Stimulated activated CD4-positive, alpha-beta T cell treated with anti-CD3 and anti-CD28 coated beads, Interleukin-4, amount 100 ng/mL, for 1 hour (primary cell): ENCODE measurements at regions not wholly inside any gene's neighbourhood (a gene's known extent, or its start where the extent isn't known, plus 50 kb on each side); places are given as distances from the start of the nearest gene placed in this dataset.

ENCODE experiments used
- DNase-seq: peaks from one replicate; pipeline ENCODE4 v3.0.0-alpha.2; 2020

DNA sequence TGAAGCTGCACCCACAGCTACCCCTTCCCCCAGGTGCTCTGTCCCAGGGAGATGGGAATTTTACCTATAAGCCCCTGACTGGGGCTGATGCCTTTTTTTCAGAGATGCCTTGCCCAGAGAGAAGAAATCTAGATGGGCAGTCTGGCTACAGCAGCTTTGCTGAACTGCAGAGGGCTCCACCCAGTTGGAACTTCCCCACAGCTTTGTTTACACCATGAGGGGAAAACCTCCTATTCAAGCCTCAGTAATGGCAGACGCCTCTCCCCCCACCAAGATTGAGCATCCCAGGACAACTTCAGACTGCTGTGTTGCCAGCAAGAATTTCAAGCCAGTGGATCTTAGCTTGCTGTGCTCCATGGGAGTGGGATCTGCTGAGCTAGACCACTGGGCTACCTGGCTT lies 122.6 kb upstream of the MOCS1 start:
- DNase-seq: no peak

DNA sequence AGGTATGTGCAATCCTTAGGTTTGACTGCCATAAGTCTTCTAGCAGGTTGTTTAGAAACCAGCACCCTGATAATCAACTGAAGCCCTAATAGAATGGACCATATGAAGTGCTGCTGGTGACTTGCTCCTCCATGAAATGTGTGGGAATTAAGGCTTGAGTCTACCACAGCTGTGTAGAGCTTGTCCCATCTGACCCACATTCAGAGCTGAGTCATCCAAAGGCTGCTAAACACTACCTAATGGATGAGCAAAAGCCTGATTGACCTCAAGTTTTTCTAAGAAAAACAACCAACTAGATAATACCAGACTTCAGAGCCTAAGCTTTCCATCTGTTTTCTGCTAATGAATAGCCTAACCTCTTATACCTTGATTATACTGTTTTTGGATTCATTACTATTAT lies 120.3 kb upstream of the MOCS1 start:
- no peak for DNase-seq

DNA sequence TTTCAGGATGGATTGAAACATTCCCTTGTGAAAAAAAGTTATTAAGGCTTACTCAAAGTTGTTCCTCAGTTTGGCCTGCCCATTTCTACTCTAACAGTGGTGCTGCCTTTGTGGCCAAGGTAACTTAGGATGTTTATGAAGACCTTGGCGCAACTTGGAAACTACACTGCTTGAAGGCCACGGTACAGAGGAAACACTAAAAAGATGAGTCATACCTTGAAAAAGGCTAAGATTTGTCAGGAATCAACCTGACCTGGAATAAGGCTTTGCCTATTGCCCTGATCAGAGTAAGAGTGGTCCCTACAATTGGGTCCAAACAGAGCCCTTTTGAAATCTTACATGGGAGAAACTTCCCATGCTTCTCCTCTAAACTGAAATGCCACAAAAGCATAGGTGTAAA lies 119.9 kb upstream of the MOCS1 start:
- DNase-seq: no peak

DNA sequence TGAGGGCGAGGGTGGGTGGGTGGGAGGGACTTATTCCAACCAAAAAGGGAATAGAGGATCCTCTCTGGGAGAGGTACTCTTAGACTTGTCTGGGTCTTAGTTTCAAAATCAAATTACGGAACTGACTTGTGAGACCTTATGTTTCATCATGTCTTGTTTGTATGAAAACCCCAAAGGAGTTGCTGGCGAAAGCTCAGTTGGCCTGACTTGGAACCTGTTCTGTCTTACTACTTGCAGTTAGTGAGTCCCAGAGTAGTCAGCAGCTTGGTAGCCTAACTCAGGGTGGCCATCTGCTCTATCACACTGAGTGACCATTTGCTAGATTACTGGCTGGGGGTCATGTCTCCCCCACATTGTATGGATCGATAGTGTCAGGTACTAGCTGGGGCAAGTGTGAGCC lies 114.9 kb upstream of the MOCS1 start:
- DNase-seq: no peak

DNA sequence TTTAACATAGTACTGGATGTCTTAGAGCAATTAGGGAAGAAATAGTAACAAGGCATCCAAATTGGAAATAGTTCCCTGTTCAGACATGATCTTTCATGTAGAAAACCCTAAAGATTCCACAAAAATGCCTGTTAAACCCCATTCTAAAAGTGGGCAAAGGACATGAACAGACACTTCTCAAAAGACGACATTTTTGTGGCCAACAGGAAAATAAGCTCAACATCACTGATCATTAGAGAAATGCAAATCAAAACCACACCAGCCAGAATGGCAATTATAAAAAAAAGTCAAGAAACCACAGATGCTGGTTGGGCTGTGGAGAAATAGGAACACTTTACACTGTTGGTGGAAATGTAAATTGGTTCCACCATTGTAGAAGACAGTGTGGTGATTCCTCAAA lies 109.9 kb upstream of the MOCS1 start:
- no peak for DNase-seq

DNA sequence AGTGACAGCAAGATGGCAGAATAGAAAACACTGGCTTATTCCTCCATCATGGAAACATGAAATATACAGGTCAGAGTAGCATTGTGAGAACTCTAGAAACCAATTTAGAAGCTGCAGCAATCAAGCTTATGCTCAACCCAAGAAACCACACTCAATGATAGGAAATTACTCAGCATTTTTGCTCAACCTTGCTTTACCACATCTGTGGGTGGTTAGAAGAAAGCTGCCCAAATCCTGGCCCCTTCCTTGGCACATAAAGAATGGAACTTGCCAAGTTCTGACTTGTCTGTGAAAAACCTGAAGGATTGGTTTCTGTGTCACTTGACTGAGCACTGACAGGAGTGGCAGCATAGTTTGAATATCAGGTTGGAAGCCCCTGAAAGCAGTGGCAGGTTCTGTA lies 108.0 kb upstream of the MOCS1 start:
- no peak for DNase-seq

DNA sequence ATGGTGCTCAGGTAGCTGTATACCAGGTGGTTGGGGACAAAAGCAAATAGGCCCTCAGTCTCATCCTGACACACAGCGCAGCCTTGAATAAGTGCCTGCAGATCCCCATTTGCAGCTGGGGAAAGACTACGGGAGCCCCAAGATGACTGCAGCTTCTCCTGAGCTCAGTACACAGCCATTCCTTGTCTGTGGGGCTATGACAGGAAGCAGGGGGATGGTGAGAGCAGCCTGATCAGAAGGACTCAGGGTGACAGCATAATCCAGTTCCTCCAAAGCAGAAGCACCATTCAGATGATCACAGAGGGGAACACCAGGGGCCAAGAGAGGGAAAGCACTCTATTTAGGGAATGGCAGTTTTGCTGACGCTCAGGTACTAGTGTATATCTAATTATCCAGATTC lies 104.8 kb upstream of the MOCS1 start:
- DNase-seq: no peak

DNA sequence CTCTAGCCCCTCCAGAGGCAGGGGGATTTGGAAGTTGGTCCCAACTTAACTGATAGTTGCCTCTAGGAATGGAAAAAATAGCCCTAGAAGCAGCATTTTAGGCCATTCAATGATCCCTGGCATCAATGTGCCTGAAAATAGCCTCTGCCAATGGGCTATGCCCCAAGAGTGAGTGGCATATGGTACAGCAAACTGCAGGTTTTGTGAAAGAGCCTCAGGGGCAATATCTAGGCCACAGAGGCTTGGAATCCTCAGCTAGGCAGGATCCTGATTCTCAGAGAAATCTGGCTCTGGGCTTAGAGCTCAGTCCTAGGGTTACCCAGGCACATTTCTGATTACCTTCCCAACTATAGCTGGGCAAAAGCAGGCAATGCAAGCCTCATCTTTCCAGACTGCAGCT lies 104.4 kb upstream of the MOCS1 start:
- no peak for DNase-seq

DNA sequence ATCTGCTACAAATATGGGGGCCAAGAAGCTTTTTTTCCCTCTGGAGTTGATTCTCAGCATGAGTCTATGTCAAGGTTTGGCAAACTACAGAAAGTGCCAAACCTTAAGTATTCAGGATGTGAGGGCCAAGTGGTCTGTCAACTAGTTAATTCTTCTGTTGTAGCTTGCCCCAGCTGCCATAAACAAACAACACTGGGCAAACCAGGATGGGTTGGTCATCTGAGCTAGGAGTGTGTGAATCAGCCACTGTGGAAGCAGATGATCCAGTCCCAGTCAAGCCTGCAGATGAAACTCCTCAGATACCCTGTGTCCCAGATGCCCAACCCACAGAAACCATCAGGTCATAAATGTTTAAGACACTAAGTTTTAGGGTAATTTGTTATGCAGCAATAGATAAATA lies 103.0 kb upstream of the MOCS1 start:
- DNase-seq: no peak

DNA sequence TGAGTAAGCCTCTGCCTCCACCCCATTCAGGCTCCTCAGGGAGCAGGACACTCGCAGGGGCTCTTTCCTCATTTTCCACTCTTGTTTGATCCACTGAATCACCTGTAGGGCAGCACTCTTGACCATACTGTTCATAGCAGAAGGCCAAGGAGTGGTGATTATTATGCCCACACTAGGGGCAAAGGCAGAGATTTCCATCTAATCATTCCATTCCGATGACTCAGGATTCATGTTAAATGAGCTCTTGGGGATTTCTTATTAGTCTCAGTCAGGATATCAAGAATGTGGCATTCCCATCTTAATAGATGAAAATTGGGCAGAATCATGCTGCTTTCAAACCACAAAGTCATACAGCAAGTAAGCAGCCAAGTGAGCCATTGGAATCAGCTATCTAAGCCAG lies 101.9 kb upstream of the MOCS1 start:
- DNase-seq: no peak

DNA sequence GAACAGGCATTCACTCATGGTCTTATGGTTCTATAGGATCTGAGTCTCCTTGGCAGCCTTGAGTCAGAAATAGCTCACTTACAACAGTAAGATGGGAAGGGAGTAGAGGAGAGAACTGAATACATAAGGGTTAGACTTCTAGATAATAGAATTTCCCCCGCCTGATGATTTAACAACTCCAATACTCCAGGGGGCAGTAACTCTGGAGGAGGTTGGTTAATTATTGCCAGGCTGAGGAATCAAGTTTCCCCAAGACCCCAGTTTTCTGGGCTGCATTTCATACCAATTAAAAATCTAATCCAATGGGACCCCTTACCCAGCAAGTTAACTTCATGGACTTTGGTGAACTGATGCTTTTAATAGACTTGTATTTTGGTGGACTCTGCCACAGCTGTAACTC lies 94.2 kb upstream of the MOCS1 start:
- no peak for DNase-seq

DNA sequence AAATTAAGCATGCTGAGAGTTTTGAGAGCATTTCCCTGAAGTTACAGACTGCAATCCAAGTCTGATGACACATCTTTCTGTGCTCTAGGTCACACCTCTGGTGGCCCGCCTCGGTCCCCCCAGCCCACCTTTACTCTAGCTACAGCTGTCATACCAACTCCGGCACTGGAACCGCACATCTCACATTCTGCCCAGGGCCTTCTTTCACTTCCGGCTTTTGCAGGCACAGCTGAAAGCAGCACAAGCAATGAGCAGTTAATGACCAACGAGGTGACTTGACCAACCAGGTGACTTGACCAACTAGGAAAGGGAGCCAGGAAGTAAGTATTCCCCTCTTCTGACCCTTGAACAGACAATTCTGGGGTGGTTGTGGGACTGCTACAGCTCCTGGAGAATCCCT lies 88.6 kb upstream of the MOCS1 start:
- DNase-seq: no peak

DNA sequence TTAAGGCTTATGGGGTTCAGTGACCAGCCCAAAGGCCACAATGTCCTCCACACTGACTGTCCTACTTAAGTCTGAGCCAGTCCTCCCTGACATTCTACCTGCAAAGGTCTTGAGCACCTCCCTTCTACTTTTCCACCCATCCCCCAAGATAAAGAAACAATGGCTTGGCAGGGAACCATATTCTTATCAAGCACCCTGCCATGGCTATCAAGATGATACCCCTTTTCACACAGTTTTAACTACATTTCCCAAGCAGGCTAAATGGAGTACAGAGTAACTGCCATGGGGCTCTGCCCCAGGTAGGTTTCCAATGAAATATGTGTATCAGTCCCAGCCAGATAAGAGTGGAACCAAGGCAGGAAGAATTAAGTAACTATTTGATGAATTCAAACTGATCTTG lies 85.9 kb upstream of the MOCS1 start:
- DNase-seq: no peak

DNA sequence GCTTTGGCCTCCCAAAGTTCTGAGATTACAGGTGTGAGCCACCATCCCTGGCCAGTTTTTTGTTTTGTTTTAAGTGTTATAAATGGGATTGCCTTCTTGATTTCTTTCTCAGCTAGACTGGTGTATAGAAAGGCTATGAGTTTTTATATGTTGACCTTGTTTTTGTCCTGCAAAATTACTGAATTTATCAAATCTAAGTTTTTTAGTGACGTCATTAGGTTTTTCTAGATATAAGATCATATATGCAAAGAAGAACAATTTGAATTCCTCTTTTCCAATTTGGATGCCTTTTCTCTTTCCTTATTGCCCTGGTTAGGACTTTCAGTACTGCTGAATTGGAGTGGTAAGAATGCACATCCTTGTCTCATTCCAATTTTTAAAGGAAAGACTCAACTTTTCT lies 81.3 kb upstream of the MOCS1 start:
- no peak for DNase-seq

DNA sequence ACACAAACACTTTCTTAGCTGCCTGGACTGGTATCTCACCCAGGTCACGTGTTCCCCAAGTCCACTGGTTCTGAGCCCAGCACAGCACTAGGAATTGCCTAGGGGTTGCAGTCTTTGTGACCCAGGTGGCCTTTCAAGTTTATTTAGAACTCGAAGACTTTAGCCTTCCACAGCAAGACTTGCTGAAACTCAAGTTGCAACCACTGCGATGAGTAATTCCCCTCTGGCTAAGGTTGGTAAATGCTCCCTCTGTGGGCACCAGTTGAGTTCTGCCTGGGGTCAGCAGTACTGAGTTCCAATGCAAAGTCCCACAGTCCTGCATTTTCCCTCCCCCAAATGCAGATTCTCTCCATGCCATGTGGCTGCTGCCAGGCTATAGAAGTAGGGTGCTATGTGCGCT lies 77.6 kb upstream of the MOCS1 start:
- DNase-seq: no peak

DNA sequence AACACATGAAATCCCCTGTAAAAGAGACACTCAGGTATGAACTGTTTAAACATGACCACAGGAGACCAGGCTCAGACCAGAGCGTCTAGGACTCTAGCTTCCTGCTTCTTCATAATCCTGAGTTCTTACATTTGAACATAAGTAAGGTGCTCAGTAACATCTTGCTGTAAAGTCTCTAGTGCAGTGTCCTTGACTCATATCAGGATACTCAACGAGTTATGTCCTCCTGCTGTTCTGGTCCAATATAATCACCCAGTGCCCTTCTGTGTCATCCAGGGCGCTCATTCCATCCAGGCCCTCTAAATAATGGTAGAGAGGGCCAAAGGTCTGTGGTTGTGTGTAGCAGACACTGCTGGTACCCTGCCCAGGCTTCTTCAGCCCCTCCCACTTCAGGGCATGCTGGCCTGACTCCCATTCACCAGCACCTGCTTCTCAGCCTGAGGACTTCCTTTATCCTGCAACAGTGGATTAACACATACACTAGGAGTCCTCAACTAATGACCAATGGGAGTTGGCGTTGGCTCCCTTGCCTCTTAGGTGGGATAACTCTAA lies 66.8 kb upstream of the MOCS1 start:
- DNase-seq: no peak

DNA sequence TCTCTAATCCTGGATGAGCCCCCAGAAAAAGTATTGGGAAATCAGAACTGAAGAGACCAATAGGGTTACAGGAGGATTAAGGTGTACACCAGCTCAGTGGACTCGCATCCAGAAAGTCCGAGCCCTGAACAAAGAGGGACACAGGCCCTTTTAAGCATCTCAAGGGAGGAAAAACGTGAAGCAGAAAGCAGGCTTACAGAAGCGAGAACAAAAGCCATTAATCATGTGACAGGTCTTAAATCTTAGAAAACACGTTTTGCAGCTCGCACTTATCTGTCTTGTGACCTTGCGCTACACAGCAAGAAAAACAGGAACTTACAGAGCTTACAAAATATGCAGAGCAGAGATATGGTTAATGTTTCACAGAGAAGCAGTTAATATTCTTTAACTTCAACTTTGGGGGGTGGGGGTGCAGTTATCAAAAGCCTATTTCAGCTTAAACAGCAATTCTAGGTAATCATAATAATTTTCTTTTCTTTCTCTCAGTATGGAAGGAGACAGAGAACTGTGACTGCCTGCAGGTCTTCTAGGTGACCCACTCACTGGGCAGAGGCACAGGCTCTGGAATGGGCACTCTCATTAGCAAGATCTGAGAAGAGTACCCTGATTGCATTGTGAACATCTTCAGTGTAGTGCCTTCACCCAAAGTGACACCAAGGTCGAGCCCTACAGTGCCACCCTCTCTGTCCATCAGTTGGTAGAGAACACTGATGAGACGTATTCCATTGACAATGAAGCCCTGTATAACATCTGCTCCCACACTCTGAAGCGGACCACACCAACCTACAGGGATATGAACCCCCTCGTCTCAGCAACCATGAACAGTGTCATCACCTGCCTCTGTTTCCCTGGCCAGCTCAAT lies 65.0 kb upstream of the MOCS1 start:
- no peak for DNase-seq

DNA sequence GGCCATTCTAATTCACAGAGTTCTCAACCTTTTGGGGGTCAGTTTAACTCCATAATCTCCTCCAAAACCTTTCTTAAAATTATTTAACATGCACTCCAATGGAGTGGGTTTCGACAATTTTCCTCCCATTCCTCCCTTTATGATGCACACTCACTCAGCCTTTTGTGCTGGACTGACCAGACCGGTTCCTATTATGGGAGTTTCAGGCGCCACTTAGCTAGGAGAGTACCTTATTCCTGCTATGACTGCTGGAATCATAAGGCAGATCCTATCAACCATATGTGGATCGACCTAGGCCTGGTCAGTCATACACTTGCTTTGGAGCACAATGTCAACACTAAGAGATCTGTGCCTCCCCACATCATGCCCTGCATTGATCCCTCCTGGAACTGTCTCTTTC lies 63.9 kb upstream of the MOCS1 start:
- no peak for DNase-seq

DNA sequence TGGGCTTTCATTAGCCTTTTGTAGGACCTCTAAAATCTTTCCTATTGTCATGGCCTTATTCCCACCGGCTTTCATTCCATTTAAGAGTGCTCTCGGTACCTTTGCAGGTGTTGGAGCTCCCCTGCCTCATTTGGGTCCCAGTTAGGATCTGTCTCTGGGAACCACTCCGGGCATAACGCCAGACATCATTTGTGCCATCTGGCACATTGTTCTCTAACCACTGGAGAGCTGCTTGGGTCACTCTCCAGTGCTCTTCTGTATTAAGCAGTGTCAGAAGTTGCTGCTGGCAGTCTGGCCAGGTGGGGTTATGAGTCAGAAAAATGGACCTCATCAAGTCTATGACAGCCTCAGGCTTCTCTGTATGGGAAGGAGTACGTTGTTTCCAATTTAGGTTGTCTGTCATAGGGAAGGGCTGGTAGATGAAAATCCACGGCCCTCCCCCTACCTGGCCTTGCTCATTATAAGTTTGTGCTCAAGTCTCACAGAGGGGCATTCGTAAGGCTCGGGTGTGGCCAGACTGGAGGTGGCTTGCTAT lies 62.9 kb upstream of the MOCS1 start:
- DNase-seq: no peak

DNA sequence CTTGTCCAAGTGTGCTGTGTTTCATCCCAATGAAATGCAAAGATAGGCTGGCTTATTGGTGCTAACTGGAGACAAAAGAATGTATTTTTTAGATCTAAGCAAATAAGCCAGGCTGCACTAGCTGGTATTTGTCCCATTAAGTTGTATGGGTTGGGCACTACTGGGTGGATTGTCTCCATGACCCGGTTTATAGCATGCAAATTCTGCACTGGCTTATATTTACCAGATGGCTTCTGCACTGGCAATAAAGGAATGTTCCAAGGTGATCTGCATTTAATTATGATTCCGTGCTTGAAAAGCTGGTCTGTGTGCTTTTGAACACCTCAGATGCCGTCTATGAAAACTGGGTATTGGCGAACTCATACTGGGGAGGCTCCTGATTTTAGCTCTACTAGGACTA lies 61.4 kb upstream of the MOCS1 start:
- no peak for DNase-seq

DNA sequence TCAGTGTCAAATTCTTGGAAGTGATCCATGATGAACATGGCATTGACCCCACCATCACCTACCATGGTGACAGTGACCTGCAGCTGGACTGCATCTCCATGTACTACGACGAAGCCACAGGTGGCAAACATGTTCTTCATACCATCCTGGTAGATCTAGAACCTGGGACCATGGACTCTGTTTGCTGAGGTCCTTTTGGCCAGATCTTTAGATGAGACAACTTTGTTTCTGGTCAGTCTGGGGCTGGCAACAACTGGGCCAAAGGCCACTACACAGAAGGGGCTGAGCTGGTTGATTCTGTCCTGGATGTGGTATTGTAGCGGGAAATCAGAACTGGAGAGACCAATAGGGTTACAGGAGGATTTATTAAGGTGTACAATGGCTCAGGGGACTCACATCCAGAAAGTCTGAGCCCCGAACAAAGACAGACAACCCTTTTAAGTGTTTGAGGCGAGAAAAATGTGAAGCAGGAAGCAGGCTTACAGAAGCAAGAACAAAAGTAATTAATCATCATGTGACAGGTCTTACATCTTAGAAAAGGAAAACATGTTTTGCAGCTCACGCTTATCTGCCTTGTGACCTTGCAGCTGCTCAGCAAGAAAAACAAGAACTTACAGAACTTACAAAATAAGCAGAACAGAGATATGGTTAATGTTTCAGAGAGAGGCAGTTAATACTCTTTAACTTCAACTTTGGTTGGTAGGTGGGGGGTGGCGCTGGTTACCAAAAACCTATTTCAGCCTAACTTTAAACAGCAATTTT lies 58.8 kb upstream of the MOCS1 start:
- DNase-seq: no peak
